ENCODE measurements at regions not wholly inside any gene's neighbourhood (a gene's known extent, or its start where the extent isn't known, plus 50 kb on each side); places are given as distances from the start of the nearest gene placed in this dataset.

GRCh38 chrX:91080822-91081221, 353.8 kb upstream of the PABPC5 start:
- no peak overlapping the region for H2AFZ ChIP-seq
- Mint-ChIP-seq H3K27me3 (ENCODE audit: insufficient read depth, low read depth, poor library complexity) (no peaks in the 10 kb centered on the region), H3K36me3 (ENCODE audit: low read depth) (peaks cover 17% of the 10 kb centered on the region), H3K4me1 (no peaks in the 10 kb centered on the region), H3K9me3 (peaks cover 19% of the 10 kb centered on the region), H3K4me3 (no peak overlapping the region), H3K27ac (no peak overlapping the region)
- no peak overlapping the region for H3K4me3 ChIP-seq
- no peaks in the 10 kb centered on the region for H3K9me2 ChIP-seq (ENCODE audit: insufficient read depth)
- TF ChIP-seq CREB1 (CRISPR knock-in tag; IDR thresholded peaks at IDR 0.05; ENCODE audit: low read depth) (no peak), ZNF462 (CRISPR knock-in tag; IDR thresholded peaks at IDR 0.05) (no peak), EZH2 (IDR thresholded peaks at IDR 0.05; ENCODE audit: low read depth, unreplicated experiment) (no peak), ZNF114 (CRISPR knock-in tag; IDR thresholded peaks at IDR 0.05) (no peak), STAT1 (IDR thresholded peaks at IDR 0.05; ENCODE audit: unreplicated experiment) (no peak), JUNB (IDR thresholded peaks at IDR 0.05; ENCODE audit: unreplicated experiment) (no peak), ETS1 (IDR thresholded peaks at IDR 0.05) (no peak), ZNF331 (CRISPR knock-in tag; IDR thresholded peaks at IDR 0.05; ENCODE audit: low read depth) (no peak), EZH2phosphoT487 (IDR thresholded peaks at IDR 0.05; ENCODE audit: unreplicated experiment) (no peak), POLR2AphosphoS5 (IDR thresholded peaks at IDR 0.05; ENCODE audit: low read depth) (no peak), REST (IDR thresholded peaks at IDR 0.05; ENCODE audit: unreplicated experiment) (no peak), NANOG (IDR thresholded peaks at IDR 0.05; ENCODE audit: borderline replicate concordance) (no peak), CTCF (conservative IDR thresholded peaks at IDR 0.05; ENCODE audit: low read depth in 2 of 2) (no peak)
- H3F3A ChIP-seq (replicated peaks; ENCODE audit: low read depth): no peaks in the 10 kb centered on the region
- H3K27ac ChIP-seq (ENCODE audit: low read depth): no peak overlapping the region
- no peaks in the 10 kb centered on the region for H3K4me1 ChIP-seq (ENCODE audit: insufficient read depth)
- H3K79me2 ChIP-seq (replicated peaks; ENCODE audit: insufficient read depth): no peaks in the 10 kb centered on the region
- no peak for ATAC-seq
- H3K36me3 ChIP-seq (ENCODE audit: insufficient read depth): no peaks in the 10 kb centered on the region
- H4K20me1 ChIP-seq (replicated peaks; ENCODE audit: insufficient read depth): no peaks in the 10 kb centered on the region
- no peak overlapping the region for H3K4me2 ChIP-seq
- H3K27me3 ChIP-seq (ENCODE audit: insufficient read depth): no peaks in the 10 kb centered on the region
- DNase-seq (ENCODE audit: low spot score): no peak

Measured in GM23338 (cell line).